Keratinocyte (primary cell): ENCODE measurements at regions not wholly inside any gene's neighbourhood (a gene's known extent, or its start where the extent isn't known, plus 50 kb on each side); places are given as distances from the start of the nearest gene placed in this dataset.

ENCODE experiments used
- DNase-seq: peaks from one replicate; pipeline ENCODE4 v3.0.0-alpha.2; 2011; ENCODE audit warnings: low read depth, missing footprints, low spot score
- FAIRE-seq: peaks from 2 replicates; lab custom pipeline; 2011; peaks lifted over from hg19 to GRCh38; lab: Jason Lieb, UNC
- H2AFZ ChIP-seq: 2 replicates; pipeline ENCODE4 v1.6.0; 2012; ENCODE audit warnings: low read length, control low read depth, inconsistent platforms; ENCODE audit not compliant: control insufficient read depth
- H3K27ac ChIP-seq: 2 replicates; pipeline ENCODE4 v1.5.1; 2011; ENCODE audit warnings: low read length; ENCODE audit not compliant: control insufficient read depth, insufficient read depth
- H3K27me3 ChIP-seq: 3 replicates; pipeline ENCODE4 v1.6.0; 2011; ENCODE audit warnings: low read length; ENCODE audit not compliant: control insufficient read depth, insufficient read depth; ENCODE audit errors: extremely low read depth
- H3K36me3 ChIP-seq, 2 experiments: 2 replicates in 1 of 2; 3 replicates in 1 of 2; pipeline ENCODE4 v1.5.1; 2011; ENCODE audit warnings: low read length in 2 of 2, mild to moderate bottlenecking in 1 of 2; ENCODE audit not compliant: control insufficient read depth in 2 of 2, insufficient read depth in 2 of 2; ENCODE audit errors: extremely low read depth in 1 of 2
- H3K4me1 ChIP-seq: 3 replicates; pipeline ENCODE4 v1.5.1; 2011; ENCODE audit warnings: low read length; ENCODE audit not compliant: control insufficient read depth, insufficient read depth; ENCODE audit errors: extremely low read depth
- H3K4me2 ChIP-seq: 3 replicates; pipeline ENCODE4 v1.6.0; 2011; ENCODE audit warnings: low read depth, low read length; ENCODE audit not compliant: control insufficient read depth, insufficient read depth; ENCODE audit errors: extremely low read depth
- H3K4me3 ChIP-seq, 3 experiments: fragments of 200-600 bp in 1 of 3; sonication (generic) in 1 of 3; 2 replicates in 2 of 3; 3 replicates in 1 of 3; pipeline ENCODE4 v1.5.1; 2011 to 2016; ENCODE audit warnings: low read length in 3 of 3, mild to moderate bottlenecking in 3 of 3, control low read depth in 2 of 3, inconsistent platforms in 1 of 3, low read depth in 1 of 3, mixed read lengths in 1 of 3, mixed run types in 1 of 3, moderate library complexity in 1 of 3; ENCODE audit not compliant: control insufficient read depth in 2 of 3, insufficient read depth in 2 of 3; ENCODE audit errors: extremely low read depth in 1 of 3
- H3K79me2 ChIP-seq: 2 replicates; pipeline ENCODE4 v1.6.0; 2012; ENCODE audit warnings: low read length; ENCODE audit not compliant: control insufficient read depth, insufficient read depth
- H3K9ac ChIP-seq: 3 replicates; pipeline ENCODE4 v1.6.0; 2011; ENCODE audit warnings: low read length; ENCODE audit not compliant: control insufficient read depth, insufficient read depth; ENCODE audit errors: extremely low read depth
- H3K9me1 ChIP-seq: 3 replicates; pipeline ENCODE4 v1.6.0; 2011; ENCODE audit warnings: low read length; ENCODE audit not compliant: control insufficient read depth, insufficient read depth; ENCODE audit errors: extremely low read depth
- H3K9me3 ChIP-seq: 2 replicates; pipeline ENCODE4 v1.5.1; 2012; ENCODE audit warnings: low read depth, low read length; ENCODE audit not compliant: control insufficient read depth
- H4K20me1 ChIP-seq: 3 replicates; pipeline ENCODE4 v1.6.0; 2011; ENCODE audit warnings: low read length; ENCODE audit not compliant: control insufficient read depth, insufficient read depth; ENCODE audit errors: extremely low read depth
- CTCF ChIP-seq, 3 experiments: IDR thresholded peaks in 1 of 3; conservative IDR thresholded peaks in 1 of 3; optimal IDR thresholded peaks in 1 of 3; 2 replicates in 2 of 3; 3 replicates in 1 of 3; pipeline versions ENCODE3 to v1.5.1; 2011; ENCODE audit warnings: low read length in 3 of 3, mild to moderate bottlenecking in 3 of 3, moderate library complexity in 2 of 3, control low read depth in 1 of 3, inconsistent platforms in 1 of 3; ENCODE audit not compliant: insufficient read depth in 2 of 3; ENCODE audit errors: extremely low read depth in 1 of 3
- EZH2 ChIP-seq: IDR thresholded peaks from one replicate; pipeline ENCODE4 v1.6.1; 2012; ENCODE audit warnings: inconsistent platforms, mild to moderate bottlenecking, low read length, moderate library complexity
- dilution Hi-C: fragments of 300-500 bp; cut with MboI; formaldehyde crosslinking; loops from one replicate; pipeline ENCODE4 v1.7.0; 2020; ENCODE audit warnings: low sequenced_read_pairs; ENCODE audit not compliant: extremely low pct_ligation_motif_present

- DNase-seq (no peak), FAIRE-seq (no peak)
- Histone ChIP-seq H2AFZ (no peak overlapping the region), H3K9me1 (no peaks in the 10 kb centered on the region), H3K4me3 (no peak overlapping the region), H3K9me3 (no peaks in the 10 kb centered on the region), H4K20me1 (no peaks in the 10 kb centered on the region), H3K36me3 (no peaks in the 10 kb centered on the region), H3K27me3 (no peaks in the 10 kb centered on the region), H3K27ac (no peak overlapping the region), H3K4me2 (no peak overlapping the region), H3K4me1 (peaks cover 4% of the 10 kb centered on the region), H3K9ac (no peak overlapping the region), H3K79me2 (no peaks in the 10 kb centered on the region)
- TF ChIP-seq EZH2, result no peak
- TF ChIP-seq CTCF (optimal IDR thresholded peaks at IDR 0.05 in 1 of 3, IDR thresholded peaks at IDR 0.05 in 1 of 3, conservative IDR thresholded peaks at IDR 0.05 in 1 of 3; ENCODE audit: extremely low read depth in 1 of 3, insufficient read depth in 2 of 3, low read length in 3 of 3), result no peak
- dilution Hi-C loops, result no loop called here
Measured at GRCh38 chr5:100646011-100646410, 110.8 kb downstream of the FAM174A start.

- H3K4me1 ChIP-seq, result peaks cover 4% of the 10 kb centered on the region
- no peak overlapping the region for H2AFZ ChIP-seq
- no peak overlapping the region for H3K9ac ChIP-seq
- H3K27me3 ChIP-seq, result no peaks in the 10 kb centered on the region
- no peak overlapping the region for H3K4me2 ChIP-seq
- no peaks in the 10 kb centered on the region for H3K36me3 ChIP-seq
- TF ChIP-seq CTCF (optimal IDR thresholded peaks at IDR 0.05 in 1 of 3, IDR thresholded peaks at IDR 0.05 in 1 of 3, conservative IDR thresholded peaks at IDR 0.05 in 1 of 3; ENCODE audit: extremely low read depth in 1 of 3, insufficient read depth in 2 of 3, low read length in 3 of 3) (no peak), EZH2 (no peak)
- H3K9me1 ChIP-seq, result no peaks in the 10 kb centered on the region
- H3K79me2 ChIP-seq, result no peaks in the 10 kb centered on the region
- FAIRE-seq, result no peak
- dilution Hi-C loops, result no loop called here
- H3K4me3 ChIP-seq, result no peak overlapping the region
- H4K20me1 ChIP-seq, result no peaks in the 10 kb centered on the region
- H3K27ac ChIP-seq, result no peak overlapping the region
- H3K9me3 ChIP-seq, result no peaks in the 10 kb centered on the region
- no peak for DNase-seq
Measured at GRCh38 chr5:100646691-100647090, 111.5 kb downstream of the FAM174A start.
